ENCODE measurements at regions not wholly inside any gene's neighbourhood (a gene's known extent, or its start where the extent isn't known, plus 50 kb on each side); places are given as distances from the start of the nearest gene placed in this dataset.

GRCh38 chr18:6504605-6505497 is 90.1 kb upstream of the L3MBTL4 start:
- Histone ChIP-seq H3K36me3 (ENCODE audit: insufficient read depth, low read length) (no peaks in the 10 kb centered on the region), H3K79me2 (ENCODE audit: insufficient read depth, low read length) (no peaks in the 10 kb centered on the region), H3K4me3 (ENCODE audit: insufficient read depth, low read length) (no peak overlapping the region), H3K27me3 (ENCODE audit: insufficient read depth, low read length) (no peaks in the 10 kb centered on the region), H3K4me1 (ENCODE audit: insufficient read depth, low read length) (no peaks in the 10 kb centered on the region), H2AFZ (ENCODE audit: low read length) (no peak overlapping the region), H3K4me2 (ENCODE audit: insufficient read depth, low read length) (no peak overlapping the region), H3K27ac (ENCODE audit: low read depth, low read length) (no peak overlapping the region), H3K9me3 (ENCODE audit: low read depth, low read length) (no peaks in the 10 kb centered on the region), H4K20me1 (ENCODE audit: insufficient read depth, low read length) (no peaks in the 10 kb centered on the region)
- DNase-seq (ENCODE audit: insufficient read length, low spot score, missing footprints): no peak
- TF ChIP-seq CTCF (IDR thresholded peaks at IDR 0.05; ENCODE audit: extremely low read depth, low read depth, low read length): no peak

GRCh38 chr18:6505498-6505875 is 90.8 kb upstream of the L3MBTL4 start:
- Histone ChIP-seq H3K79me2 (ENCODE audit: insufficient read depth, low read length) (no peaks in the 10 kb centered on the region), H3K9me3 (ENCODE audit: low read depth, low read length) (no peaks in the 10 kb centered on the region), H3K4me1 (ENCODE audit: insufficient read depth, low read length) (no peaks in the 10 kb centered on the region), H3K27ac (ENCODE audit: low read depth, low read length) (no peak overlapping the region), H2AFZ (ENCODE audit: low read length) (no peak overlapping the region), H3K27me3 (ENCODE audit: insufficient read depth, low read length) (no peaks in the 10 kb centered on the region), H4K20me1 (ENCODE audit: insufficient read depth, low read length) (no peaks in the 10 kb centered on the region), H3K4me3 (ENCODE audit: insufficient read depth, low read length) (no peak overlapping the region), H3K4me2 (ENCODE audit: insufficient read depth, low read length) (no peak overlapping the region), H3K36me3 (ENCODE audit: insufficient read depth, low read length) (no peaks in the 10 kb centered on the region)
- DNase-seq (ENCODE audit: insufficient read length, low spot score, missing footprints): no peak
- TF ChIP-seq CTCF (IDR thresholded peaks at IDR 0.05; ENCODE audit: extremely low read depth, low read depth, low read length): no peak

GRCh38 chr18:6509417-6509816 is 94.7 kb upstream of the L3MBTL4 start:
- H3K36me3 ChIP-seq (ENCODE audit: insufficient read depth, low read length): no peaks in the 10 kb centered on the region
- H3K27ac ChIP-seq (ENCODE audit: low read depth, low read length): no peak overlapping the region
- TF ChIP-seq CTCF (IDR thresholded peaks at IDR 0.05; ENCODE audit: extremely low read depth, low read depth, low read length): no peak
- H3K27me3 ChIP-seq (ENCODE audit: insufficient read depth, low read length): no peaks in the 10 kb centered on the region
- H3K4me1 ChIP-seq (ENCODE audit: insufficient read depth, low read length): no peaks in the 10 kb centered on the region
- H2AFZ ChIP-seq (ENCODE audit: low read length): no peak overlapping the region
- no peak for DNase-seq (ENCODE audit: insufficient read length, low spot score, missing footprints)
- H3K4me2 ChIP-seq (ENCODE audit: insufficient read depth, low read length): no peak overlapping the region
- H3K79me2 ChIP-seq (ENCODE audit: insufficient read depth, low read length): no peaks in the 10 kb centered on the region
- H3K4me3 ChIP-seq (ENCODE audit: insufficient read depth, low read length): no peak overlapping the region
- H3K9me3 ChIP-seq (ENCODE audit: low read depth, low read length): no peaks in the 10 kb centered on the region
- no peaks in the 10 kb centered on the region for H4K20me1 ChIP-seq (ENCODE audit: insufficient read depth, low read length)

- Histone ChIP-seq H3K4me2 (ENCODE audit: insufficient read depth, low read length) (no peak overlapping the region), H3K36me3 (ENCODE audit: insufficient read depth, low read length) (no peaks in the 10 kb centered on the region), H3K4me3 (ENCODE audit: insufficient read depth, low read length) (no peak overlapping the region), H3K9me3 (ENCODE audit: low read depth, low read length) (no peaks in the 10 kb centered on the region), H2AFZ (ENCODE audit: low read length) (no peak overlapping the region), H3K79me2 (ENCODE audit: insufficient read depth, low read length) (no peaks in the 10 kb centered on the region), H3K4me1 (ENCODE audit: insufficient read depth, low read length) (no peaks in the 10 kb centered on the region), H3K27me3 (ENCODE audit: insufficient read depth, low read length) (no peaks in the 10 kb centered on the region), H4K20me1 (ENCODE audit: insufficient read depth, low read length) (no peaks in the 10 kb centered on the region), H3K27ac (ENCODE audit: low read depth, low read length) (no peak overlapping the region)
- DNase-seq (ENCODE audit: insufficient read length, low spot score, missing footprints): no peak
- no peak for TF ChIP-seq CTCF (IDR thresholded peaks at IDR 0.05; ENCODE audit: extremely low read depth, low read depth, low read length)
Observed at GRCh38 chr18:6509832-6510231, 95.1 kb upstream of the L3MBTL4 start.
